HG02943 (cell line): ENCODE measurements at regions not wholly inside any gene's neighbourhood (a gene's known extent, or its start where the extent isn't known, plus 50 kb on each side); places are given as distances from the start of the nearest gene placed in this dataset.

Experiments used
- ATAC-seq: cut with Tn5 transposase; IDR thresholded peaks from one replicate; pipeline ENCODE4 v1.9.1; 2021; ENCODE audit warnings: mild to moderate bottlenecking, low read depth, moderate library complexity; ENCODE audit not compliant: unreplicated experiment

- no peak for ATAC-seq
Observed at GRCh38 chr10:124232686-124233545, 139.5 kb upstream of the CHST15 start.

GRCh38 chr10:124231168-124232155 is 138.1 kb upstream of the CHST15 start:
- no peak for ATAC-seq

DNA sequence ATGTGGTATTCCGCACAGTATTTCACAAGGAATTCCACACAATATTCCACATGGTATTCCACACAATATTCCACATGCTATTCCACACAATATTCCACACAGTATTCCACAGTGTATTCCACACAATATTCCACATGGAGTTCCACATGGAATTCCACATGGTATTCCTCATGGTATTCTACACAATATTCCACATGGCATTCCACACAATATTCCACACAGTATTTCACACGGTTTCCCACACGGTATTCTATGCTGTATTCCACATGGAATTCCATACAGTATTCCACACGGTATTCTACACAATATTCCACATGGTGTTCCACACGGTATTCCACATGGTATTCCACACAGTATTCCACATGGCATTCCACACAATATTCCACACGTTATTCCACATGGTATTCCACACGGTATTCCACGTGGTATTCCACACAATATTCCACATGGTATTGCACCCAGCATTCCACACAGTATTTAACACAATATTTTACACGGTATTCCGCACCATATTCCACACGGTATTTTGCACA is 137.3 kb upstream of the CHST15 start:
- no peak for ATAC-seq

- ATAC-seq, result no peak
Observed at GRCh38 chr10:124229989-124230634, 136.7 kb upstream of the CHST15 start.

DNA sequence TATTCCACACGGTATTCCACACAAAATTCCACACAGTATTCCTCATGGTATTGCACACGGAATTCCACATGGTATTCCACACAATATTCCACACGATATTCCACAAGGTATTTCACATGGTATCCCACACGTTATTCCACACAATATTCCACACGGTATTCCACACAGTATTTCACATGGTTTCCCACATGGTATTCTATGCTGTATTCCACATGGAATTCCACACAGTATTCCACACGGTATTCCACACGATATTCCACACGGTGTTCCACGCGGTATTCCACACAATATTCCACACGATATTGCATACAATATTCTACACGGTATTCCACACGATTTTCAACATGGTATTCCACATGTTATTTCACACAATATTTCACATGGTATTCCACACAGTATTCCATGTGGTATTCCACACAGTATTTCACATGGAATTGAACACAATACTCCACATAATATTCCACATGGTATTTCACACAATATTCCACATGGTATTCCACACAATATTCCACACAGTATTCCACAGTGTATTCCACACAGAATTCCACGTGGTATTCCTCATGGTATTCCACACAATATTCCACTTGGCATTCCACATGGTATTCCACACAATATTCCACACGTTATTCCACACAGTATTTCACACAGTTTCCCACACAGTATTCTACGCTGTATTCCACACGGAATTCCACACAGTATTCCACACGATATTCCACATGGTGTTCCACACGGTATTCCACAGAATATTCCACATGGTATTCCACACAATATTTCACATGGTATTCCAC is 136.0 kb upstream of the CHST15 start:
- no peak for ATAC-seq

DNA sequence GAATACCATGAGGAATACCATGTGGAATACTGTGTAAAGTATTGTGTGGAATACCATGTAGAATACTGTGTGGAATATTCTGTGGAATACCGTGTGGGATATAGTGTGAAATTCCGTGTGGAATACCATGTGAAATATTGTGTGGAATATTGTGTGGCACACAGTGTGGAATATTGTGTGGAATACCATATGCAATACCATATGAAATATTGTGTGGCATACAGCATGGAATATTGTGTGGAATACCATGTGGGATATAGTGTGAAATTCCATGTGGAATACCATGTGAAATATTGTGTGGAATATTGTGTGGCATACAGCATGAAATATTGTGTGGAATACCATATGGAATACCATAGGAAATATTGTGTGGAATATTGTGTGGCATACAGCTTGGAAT is 135.1 kb upstream of the CHST15 start:
- ATAC-seq, result no peak

DNA sequence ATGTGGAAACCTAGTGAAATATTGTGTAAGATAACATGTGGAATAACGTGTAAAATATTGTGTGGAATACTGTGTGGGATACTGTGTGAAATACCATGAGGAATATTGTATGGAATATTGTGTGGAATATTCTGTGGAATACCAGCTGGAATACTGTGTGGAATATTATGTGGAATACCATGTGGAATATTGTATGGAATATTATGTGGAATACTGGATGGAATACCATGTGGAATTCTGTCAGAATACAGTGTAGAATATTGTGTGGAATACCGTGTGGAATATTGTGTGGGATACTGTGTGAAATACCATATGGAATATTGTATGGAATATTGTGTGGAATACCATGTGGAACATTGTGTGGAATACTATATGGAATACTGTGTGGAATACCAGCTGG is 134.6 kb upstream of the CHST15 start:
- no peak for ATAC-seq

DNA sequence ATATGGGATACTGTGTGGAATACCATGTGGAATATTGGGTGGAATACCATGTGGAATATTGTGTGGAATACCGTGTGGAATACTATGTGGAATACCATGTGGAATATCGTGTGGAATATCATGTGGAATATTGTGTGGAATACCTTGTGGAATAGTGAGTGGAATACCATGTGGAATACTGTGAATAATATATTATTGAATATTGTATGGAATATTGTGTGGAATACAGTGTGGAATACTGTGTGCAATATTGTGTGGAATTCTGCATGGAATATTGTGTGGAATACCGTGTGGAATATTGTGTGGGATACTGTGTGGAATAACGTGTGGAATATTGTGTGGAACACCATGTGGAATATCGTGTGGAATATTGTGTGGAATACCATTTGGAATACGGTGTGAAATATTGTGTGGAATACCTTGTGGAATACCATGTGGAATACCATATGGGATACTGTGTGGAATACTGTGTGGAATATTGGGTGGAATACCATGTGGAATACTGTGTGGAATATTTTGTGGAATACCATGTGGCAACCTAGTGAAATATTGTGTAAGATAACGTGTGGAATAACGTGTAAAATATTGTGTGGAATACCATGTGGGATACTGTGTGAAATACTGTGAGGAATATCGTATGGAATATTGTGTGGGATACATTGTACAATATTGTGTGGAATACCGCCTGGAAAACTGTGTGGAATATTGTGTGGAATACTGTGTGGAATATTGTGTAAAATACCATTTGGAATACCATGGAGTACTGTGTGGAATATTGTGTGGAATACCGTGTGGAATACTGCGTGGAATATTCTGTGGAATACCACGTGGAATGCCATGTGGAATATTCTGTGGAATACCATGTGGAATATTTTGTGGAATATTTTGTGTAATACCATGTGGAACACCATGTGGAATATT is 133.9 kb upstream of the CHST15 start:
- no peak for ATAC-seq

DNA sequence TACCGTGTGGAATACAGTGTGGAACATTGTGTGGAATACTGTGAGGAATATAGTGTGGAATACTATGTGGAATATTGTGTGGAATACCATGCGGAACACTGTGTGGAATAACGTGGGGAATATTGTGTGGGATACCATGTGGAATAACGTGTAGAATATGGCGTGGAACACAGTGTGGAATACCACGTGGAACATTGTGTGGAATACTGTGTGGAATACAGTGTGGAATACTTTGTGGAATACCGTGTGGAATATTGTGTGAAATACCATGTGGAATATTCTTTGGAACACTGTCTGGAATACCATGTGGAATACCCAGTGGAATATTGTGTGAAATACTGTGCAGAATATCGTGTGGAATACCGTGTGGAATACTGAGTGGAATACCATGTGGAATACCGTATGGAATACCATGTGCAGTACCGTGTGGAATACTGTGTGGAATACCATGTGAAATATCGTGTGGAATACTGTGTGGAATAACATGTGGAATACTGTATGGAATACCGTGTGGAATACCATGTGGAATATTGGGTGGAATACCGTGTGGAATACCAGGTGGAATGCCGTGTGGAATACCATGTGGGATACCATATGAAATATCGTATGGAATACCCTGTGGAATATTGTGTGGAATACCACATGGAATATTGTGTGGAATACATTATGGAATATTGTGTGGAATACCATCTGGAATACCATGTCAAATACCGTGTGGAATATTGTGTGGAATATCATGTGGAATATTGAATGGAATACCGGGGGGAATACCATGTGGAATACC is 133.1 kb upstream of the CHST15 start:
- no peak for ATAC-seq

DNA sequence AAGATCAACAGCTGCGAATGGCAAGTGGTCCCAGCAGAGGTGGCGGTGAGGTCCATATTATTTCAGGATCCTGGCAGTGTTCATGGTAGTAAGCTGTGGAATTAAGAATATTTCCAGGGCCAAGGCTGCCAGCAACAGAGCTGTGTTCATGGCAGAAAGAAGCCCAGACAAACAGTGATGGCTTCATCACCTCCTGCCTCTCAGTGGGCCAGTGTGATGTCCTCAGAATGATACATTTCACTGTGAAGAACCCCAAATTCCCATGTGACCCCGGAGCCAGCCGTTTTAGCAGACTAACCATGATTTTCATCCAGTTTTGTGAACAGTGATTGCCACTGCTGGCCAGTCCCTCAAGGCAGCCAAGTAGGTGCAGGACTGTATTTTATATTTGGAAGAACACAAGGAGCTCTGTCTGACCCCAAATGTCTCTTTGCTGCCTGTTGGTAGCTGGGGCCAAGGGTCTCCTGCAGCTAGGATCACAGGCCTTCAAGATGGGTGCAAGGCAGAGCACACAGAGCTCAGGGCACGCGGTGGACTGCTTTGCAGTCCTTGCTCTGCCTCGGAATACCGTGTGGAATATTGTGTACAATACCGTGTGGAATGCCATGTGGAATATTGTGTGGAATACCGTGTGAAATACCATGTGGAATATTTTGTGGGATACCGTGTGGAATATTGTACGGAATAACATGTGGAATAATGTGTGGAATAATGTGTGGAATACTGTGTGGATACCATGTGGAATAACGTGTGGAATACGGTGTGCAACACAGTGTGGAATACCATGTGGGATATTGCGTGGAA is 132.3 kb upstream of the CHST15 start:
- no peak for ATAC-seq

- no peak for ATAC-seq
Observed at GRCh38 chr10:124225029-124225466, 131.7 kb upstream of the CHST15 start.

GRCh38 chr10:124224331-124225028 is 131.1 kb upstream of the CHST15 start:
- ATAC-seq, result no peak

DNA sequence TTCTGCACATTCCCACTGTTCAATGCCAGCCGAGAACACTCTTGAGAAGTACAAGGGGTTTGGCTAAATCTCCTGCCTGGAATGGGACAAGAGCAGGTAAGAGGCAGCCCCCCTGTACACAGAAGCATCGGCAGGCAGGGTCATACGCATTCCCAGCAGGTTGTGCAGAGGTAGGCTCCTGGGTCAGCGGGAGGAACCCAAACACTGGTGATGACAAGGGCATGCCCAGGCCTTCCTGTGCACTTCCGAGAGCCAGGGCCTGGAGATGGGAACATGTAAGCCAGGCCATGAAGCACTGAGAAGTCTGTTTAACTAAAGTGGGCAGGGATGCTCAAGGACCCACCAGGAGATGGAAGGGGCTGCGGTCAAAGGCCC is 130.3 kb upstream of the CHST15 start:
- ATAC-seq, result no peak

DNA sequence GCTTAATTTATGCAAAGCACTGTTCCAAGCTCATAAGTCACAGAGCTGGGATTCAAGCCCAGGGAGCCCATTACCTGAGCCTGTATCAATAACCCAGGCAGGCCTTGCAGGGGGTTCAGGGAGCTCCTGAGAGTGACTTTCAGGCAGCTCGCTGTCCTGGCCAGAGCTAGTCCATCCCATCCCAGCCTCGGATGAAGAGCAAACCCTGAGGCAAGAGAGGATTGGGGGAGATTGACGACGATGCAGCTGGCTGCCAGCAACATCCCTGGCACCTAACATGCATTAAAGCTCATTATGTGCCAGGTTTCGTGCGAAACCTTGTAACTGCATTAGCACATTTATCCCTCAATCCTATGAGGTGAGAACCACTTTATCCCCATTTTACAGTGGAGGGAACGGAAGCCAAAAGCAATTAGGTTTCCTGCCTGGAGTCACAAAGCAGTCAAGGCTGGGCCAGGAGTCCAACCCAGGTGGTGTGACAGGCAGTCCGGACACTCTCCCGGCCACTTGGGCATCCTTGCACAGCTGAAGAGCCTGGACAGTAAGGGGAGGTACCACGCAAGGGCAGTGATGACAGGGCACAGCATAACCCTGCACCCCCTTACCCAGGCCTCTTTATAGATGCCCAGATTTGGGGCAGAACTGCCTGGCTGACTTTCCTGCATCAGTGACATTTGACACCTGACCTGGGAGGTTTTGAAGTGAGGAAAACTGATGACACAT is 129.8 kb upstream of the CHST15 start:
- no peak for ATAC-seq

GRCh38 chr10:124222318-124222987 is 129.1 kb upstream of the CHST15 start:
- no peak for ATAC-seq
